ENCODE measurements at regions not wholly inside any gene's neighbourhood (a gene's known extent, or its start where the extent isn't known, plus 50 kb on each side); places are given as distances from the start of the nearest gene placed in this dataset.

DNA sequence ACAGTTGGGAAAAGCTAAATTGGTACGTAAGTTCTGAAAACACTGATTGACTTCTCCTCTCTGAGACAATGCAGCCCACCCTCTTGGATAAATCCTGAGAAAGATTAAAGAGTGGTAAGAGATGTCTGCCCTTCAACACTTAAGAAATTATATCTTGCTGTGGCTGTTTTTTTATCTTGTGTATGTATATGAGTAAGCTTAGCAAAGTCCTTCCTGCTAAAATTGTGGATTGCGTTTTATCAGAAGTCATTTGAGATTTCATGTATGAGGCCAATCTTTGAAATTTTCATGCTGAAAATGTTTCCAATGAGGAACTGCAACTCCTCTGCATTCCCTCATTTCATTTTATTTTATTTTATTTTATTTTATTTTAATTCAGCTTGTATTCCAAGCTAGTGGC lies 106.2 kb upstream of the INHBA start:
- 86 to 96% methylated on average over 2 of the region's 2 CpGs for WGBS, 2 donors
- no peak for DNase-seq (ENCODE audit: low spot score in 2 of 2)
- TF ChIP-seq, protein P1, sequence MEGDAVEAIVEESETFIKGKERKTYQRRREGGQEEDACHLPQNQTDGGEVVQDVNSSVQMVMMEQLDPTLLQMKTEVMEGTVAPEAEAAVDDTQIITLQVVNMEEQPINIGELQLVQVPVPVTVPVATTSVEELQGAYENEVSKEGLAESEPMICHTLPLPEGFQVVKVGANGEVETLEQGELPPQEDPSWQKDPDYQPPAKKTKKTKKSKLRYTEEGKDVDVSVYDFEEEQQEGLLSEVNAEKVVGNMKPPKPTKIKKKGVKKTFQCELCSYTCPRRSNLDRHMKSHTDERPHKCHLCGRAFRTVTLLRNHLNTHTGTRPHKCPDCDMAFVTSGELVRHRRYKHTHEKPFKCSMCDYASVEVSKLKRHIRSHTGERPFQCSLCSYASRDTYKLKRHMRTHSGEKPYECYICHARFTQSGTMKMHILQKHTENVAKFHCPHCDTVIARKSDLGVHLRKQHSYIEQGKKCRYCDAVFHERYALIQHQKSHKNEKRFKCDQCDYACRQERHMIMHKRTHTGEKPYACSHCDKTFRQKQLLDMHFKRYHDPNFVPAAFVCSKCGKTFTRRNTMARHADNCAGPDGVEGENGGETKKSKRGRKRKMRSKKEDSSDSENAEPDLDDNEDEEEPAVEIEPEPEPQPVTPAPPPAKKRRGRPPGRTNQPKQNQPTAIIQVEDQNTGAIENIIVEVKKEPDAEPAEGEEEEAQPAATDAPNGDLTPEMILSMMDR (IDR thresholded peaks at IDR 0.05): no peak
- TF ChIP-seq POLR2A (IDR thresholded peaks at IDR 0.05): no peak
- H3K4me3 ChIP-seq (ENCODE audit: low read depth, poor library complexity, severe bottlenecking): no peak overlapping the region
- intact Hi-C loops (cut with DNase I; ENCODE audit: low total_unique reads): no loop called here

DNA sequence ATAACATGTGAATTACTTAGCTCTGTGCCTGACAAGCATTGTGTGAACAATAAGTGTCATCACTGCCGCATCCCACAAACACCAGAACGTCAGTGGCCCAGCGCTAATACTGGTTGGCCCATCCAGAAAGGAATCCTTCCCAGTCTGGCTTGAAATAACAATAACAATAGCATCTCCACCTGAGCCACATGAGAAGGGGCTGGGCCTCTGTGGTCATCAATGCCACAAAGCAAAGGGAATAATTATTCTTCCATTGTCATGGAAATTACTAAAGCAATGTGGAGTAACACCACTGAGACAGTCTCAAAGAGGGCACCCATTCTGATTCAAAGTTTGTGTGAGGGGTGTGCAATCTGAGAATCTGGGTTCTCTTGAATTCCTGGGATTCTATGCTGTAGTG lies 105.7 kb upstream of the INHBA start:
- H3K4me3 ChIP-seq (ENCODE audit: low read depth, poor library complexity, severe bottlenecking): no peak overlapping the region
- intact Hi-C loops (cut with DNase I; ENCODE audit: low total_unique reads): no loop called here
- TF ChIP-seq POLR2A (IDR thresholded peaks at IDR 0.05): no peak
- TF ChIP-seq, protein P1 (IDR thresholded peaks at IDR 0.05): no peak
- WGBS, 2 donors: 85% methylated on average over 3 of the region's 3 CpGs
- DNase-seq (ENCODE audit: low spot score in 2 of 2): no peak

DNA sequence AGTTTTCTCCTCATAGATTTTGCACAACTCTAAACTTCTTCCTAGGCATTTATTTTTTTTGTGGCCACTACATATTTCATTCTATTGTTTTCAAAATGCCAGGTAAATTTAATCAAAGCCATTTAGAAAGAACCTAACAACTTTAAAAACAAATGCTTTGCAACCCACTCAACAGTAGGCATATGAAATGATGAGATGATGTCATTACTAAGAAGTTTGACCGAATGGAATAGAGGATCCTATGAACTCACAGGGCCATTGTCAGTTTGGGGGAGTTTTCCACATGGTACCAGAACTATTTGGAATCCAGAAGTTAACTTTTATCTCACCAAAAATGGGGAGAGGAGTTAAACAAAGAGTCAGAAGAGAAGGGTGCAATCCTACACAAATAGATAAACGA lies 100.7 kb upstream of the INHBA start:
- intact Hi-C loops (cut with DNase I; ENCODE audit: low total_unique reads): no loop called here
- no peak for DNase-seq (ENCODE audit: low spot score in 2 of 2)
- WGBS, 2 donors: 69 to 70% methylated on average over 2 of the region's 2 CpGs
- no peak overlapping the region for H3K4me3 ChIP-seq (ENCODE audit: low read depth, poor library complexity, severe bottlenecking)
- TF ChIP-seq, protein P1 (IDR thresholded peaks at IDR 0.05): no peak
- no peak for TF ChIP-seq POLR2A (IDR thresholded peaks at IDR 0.05)

DNA sequence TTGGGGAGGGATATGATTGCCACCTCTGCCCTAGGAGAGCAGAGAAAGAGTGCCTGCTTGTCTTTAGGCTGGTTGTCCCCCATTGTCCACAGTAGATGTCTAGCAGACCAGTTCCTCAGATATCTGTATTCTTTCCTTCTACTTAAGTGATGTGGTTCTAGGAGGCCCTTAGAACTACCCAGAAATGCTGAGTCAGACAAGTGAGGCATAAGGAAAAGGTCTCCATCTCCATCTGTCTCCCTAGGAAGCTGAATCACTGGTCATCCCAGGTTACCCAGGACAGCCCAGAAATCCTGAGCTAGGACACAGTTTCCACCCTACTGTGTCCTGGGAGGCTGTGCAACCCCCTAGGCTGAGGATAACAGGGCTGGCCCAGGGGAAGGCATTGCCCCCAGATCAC lies 93.4 kb upstream of the INHBA start:
- intact Hi-C loops (cut with DNase I; ENCODE audit: low total_unique reads): no loop called here
- TF ChIP-seq, protein P1 (IDR thresholded peaks at IDR 0.05): no peak
- no peak for TF ChIP-seq POLR2A (IDR thresholded peaks at IDR 0.05)
- DNase-seq (ENCODE audit: low spot score in 2 of 2): no peak
- no peak overlapping the region for H3K4me3 ChIP-seq (ENCODE audit: low read depth, poor library complexity, severe bottlenecking)

DNA sequence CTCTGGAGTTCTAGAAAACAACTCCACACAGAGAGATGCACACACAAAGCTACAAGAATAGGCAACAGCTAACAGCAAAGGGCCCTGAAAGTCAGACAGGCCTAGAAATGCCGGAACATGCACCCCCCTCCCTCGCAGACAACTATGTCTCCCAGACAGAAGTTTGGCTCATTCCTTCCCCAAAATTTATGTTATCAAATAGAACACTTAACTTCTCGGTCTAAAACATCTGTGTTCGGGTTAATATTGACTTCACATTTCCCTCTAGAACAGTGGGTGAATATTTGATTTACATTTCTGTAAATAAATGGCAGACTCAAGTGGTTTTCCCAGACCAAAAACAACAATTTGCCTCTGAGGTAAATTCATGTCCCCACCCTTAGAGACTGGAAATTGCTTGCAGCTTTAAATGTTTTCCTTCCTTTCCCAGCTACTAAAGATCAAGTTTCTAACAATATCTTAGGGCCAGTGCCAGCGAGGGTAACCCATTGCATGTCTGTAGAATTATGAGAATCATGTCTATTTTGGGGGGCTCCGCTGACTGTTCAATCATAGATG lies 92.5 kb upstream of the INHBA start:
- 47 to 50% methylated on average over 6 of the region's 6 CpGs for WGBS, 2 donors
- intact Hi-C loops (cut with DNase I; ENCODE audit: low total_unique reads): no loop called here
- no peak for DNase-seq (ENCODE audit: low spot score in 2 of 2)
- no peak overlapping the region for H3K4me3 ChIP-seq (ENCODE audit: low read depth, poor library complexity, severe bottlenecking)
- no peak for TF ChIP-seq POLR2A (IDR thresholded peaks at IDR 0.05)
- TF ChIP-seq, protein P1 (IDR thresholded peaks at IDR 0.05): no peak

DNA sequence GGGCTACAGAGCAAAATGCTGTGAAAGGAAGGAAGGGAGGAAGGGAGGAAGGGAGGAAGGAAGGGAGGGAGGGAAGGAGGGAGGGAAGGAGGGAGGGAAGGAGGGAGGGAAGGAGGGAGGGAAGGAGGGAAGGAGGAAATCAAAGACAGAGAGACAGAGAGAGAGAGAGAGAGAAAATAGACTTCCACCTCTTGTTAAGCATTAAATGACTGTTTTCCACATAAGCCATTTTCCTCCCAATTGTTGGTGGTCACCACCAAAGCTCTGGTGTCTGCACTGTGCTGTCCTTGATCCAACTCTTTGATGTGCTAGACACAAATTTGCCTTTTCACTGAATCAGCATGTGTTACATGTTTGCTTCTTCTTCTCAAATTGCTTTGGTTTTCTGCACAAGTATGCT lies 90.7 kb upstream of the INHBA start:
- H3K4me3 ChIP-seq (ENCODE audit: low read depth, poor library complexity, severe bottlenecking): no peak overlapping the region
- intact Hi-C loops (cut with DNase I; ENCODE audit: low total_unique reads): no loop called here
- no peak for TF ChIP-seq POLR2A (IDR thresholded peaks at IDR 0.05)
- TF ChIP-seq, protein P1 (IDR thresholded peaks at IDR 0.05): no peak
- DNase-seq (ENCODE audit: low spot score in 2 of 2): no peak

Measured in lower leg skin (tissue), 4 donors.